ENCODE measurements at regions not wholly inside any gene's neighbourhood (a gene's known extent, or its start where the extent isn't known, plus 50 kb on each side); places are given as distances from the start of the nearest gene placed in this dataset.
"Not testable (repeated sequence)": the region's sequence is repeated elsewhere in the genome, so short reads cannot be mapped to it uniquely, and the experiment has no call there.

DNA sequence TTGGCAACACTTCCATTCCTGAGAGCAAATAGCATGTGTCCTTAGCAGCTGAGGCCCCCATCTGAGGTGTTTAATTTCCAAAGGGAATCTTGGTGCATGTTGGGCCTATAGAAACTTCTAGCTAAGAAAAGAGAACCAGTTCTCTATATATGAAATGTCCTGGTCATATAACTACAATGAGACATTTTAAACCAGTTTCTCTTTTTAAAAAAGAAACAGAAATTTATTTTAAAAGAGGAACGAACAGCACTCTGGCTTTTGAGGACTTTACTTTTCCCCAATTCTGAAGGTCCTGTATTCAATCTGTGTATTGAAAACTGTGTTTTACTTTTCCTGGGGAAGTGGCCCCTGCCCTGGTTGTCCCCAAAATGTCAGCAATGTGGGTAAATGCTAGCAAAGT, 94.0 kb upstream of the FOXN2 start:
- DNase-seq (ENCODE audit: low spot score), result no peak

- DNase-seq (ENCODE audit: low spot score), result no peak
These were observed 92.5 kb upstream of the FOXN2 start for GRCh38 chr2:48221846-48222516.

DNA sequence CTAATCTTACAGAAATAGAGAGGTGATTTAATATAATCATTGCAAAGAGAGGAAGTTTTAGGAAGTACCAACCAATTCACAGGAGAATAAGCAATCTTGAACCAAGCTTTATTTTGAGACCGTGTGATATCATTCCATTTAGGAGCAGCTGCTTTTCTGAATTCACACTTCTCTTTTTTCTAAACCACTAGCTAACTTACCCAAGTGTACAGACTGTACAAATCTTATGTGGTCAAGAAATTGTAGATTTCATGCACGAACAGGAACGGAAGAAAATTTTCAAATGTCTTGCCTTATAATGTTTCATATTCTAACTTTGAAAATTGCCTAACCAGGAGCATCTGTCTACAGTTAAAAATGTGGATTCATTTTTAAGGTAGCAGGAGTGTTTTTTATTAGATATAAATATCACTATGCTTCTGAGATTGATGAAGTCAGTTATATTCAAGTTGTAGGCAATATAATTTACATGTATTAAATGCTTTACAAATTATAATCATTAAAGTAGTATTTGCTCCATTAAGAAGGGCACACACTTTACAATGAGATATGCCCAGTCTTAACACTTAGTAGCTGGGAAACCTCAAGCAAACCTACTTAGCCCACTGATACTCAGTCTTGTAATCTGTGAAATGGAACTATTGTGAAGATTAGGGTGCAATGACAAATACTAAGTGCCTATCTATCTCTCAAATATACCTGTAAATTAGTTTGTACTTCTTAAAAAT, 86.7 kb upstream of the FOXN2 start:
- peak; percentile 7 for DNase-seq (ENCODE audit: low spot score)

DNA sequence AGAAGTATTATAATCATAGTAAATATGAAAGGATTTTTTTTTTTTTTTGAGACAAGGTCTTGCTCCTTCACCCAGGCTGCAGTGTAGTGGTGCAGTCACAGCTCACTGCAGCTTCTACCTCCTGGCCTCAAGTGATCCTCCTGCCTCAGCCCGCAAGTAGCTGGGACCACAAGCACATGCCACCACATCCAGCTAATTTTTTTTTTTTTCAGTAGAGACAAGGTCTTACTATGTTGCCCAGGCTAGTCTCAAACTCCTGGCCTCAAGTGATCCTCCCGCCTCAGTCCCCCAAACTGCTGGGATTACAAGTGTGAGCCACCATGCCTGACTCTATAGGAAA, 86.2 kb upstream of the FOXN2 start:
- no peak for DNase-seq (ENCODE audit: low spot score)

DNA sequence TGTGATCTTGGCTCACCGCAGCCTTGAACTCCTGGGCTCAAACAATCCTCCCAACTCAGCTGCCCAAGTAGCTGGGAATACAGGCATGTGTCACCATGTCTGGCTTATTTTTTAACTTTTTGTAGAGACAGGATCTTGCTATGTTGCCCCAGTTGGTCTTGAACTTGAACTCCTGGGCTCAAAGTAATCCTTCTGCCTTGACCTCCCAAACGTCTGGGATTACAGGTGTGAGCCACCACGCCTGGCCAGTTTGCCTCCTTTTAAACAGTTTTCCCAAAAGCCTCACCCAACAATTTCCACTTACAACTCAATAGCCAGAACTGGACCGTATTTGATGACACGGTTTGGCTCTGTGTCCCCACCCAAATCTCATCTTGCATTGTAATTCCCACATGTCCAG, 85.4 kb upstream of the FOXN2 start:
- no peak for DNase-seq (ENCODE audit: low spot score)

GRCh38 chr2:48230834-48231233, 83.6 kb upstream of the FOXN2 start:
- no peak for DNase-seq (ENCODE audit: low spot score)

DNA sequence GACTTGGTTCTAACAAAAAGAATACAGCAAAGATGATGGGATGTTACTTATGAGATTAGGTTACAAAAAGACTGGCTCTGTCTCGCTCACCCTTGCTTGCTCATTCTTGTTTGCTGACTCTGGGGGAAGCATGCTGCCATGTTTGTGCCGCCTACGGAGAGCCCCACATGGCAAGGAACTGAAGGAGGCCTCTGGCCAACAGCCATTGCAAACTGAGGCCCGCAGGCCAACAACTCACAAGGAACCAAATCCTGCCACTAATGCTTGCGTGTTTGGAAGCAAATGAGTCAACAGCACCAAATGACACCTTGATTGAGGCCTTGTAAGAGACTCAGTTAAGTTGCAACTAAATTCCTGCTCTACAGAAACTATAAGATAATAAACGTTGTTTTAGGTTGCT, 82.1 kb upstream of the FOXN2 start:
- no peak for DNase-seq (ENCODE audit: low spot score)

DNA sequence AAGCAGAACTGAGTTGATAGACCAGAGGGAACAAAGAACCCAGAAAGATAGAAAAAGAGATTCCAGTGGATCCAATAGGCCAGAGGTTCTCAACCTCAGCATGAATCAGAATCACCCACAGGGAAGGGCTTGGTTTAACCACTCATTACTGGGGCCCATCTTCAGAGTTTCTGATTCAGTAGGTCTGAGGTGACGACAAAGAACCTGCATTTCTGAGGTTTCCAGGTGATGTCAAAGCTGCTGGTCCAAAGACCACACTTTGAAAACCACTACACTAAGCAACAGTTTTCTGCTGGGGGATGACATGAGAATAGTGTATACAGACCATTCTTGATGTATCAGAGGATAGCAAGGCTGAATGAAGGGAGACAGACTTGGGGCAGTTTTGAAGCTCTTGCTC, 81.5 kb upstream of the FOXN2 start:
- no peak for DNase-seq (ENCODE audit: low spot score)

- DNase-seq (ENCODE audit: low spot score), result not testable (repeated sequence)
These were observed 80.7 kb upstream of the FOXN2 start for GRCh38 chr2:48233824-48234223.

- DNase-seq (ENCODE audit: low spot score), result no peak
These were observed 79.4 kb upstream of the FOXN2 start for GRCh38 chr2:48235076-48235475.

GRCh38 chr2:48238381-48238780, 76.1 kb upstream of the FOXN2 start:
- DNase-seq (ENCODE audit: low spot score), result no peak

GRCh38 chr2:48240912-48241311, 73.6 kb upstream of the FOXN2 start:
- no peak for DNase-seq (ENCODE audit: low spot score)

- DNase-seq (ENCODE audit: low spot score), result no peak
These were observed 67.3 kb upstream of the FOXN2 start for GRCh38 chr2:48247206-48247605.

- DNase-seq (ENCODE audit: low spot score), result no peak
These were observed 66.1 kb upstream of the FOXN2 start for GRCh38 chr2:48248251-48248933.

GRCh38 chr2:48249025-48249424, 65.5 kb upstream of the FOXN2 start:
- DNase-seq (ENCODE audit: low spot score), result no peak

- no peak for DNase-seq (ENCODE audit: low spot score)
These were observed 64.6 kb upstream of the FOXN2 start for GRCh38 chr2:48249631-48250473.

DNA sequence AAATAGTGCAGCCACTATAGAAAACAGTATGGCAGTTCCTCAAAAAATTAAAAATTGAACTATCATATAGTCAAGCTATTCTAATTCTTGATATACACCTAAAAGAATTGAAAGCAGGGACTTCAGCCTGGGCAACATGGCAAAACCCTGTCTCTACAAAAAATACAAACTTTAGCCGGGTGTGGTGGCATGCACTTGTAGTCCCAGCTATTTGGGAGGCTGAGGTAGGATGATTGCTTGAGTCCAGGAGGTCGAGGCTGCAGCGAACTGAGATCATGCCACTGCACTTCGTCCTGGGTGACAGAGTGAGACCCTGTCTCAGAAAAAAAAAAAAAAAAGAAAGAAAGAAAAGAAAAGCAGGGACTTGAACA, 64.0 kb upstream of the FOXN2 start:
- no peak for DNase-seq (ENCODE audit: low spot score)

- DNase-seq (ENCODE audit: low spot score), result no peak
These were observed 63.5 kb upstream of the FOXN2 start for GRCh38 chr2:48250943-48251342.

- DNase-seq (ENCODE audit: low spot score), result no peak
These were observed 62.9 kb upstream of the FOXN2 start for GRCh38 chr2:48251437-48252148.

DNA sequence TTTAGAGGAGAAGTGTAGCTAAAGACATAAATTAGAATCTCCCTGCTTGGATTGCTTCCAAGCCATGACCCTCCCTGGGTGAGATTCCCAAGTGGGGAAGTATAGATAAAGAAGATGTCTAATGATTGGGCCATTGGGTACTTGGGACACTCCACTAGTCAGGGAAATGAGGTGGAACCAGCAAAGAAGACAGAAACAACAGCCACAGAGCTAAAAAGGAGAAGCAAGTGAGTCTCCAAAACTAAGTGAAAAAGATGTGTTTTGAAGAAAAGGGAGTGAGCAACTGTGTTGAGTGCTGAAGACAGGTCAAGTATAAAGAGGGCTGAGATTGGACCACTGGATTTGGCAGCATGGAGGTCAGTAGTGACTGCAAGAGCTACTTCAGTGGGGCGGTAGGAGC, 61.2 kb upstream of the FOXN2 start:
- no peak for DNase-seq (ENCODE audit: low spot score)

DNA sequence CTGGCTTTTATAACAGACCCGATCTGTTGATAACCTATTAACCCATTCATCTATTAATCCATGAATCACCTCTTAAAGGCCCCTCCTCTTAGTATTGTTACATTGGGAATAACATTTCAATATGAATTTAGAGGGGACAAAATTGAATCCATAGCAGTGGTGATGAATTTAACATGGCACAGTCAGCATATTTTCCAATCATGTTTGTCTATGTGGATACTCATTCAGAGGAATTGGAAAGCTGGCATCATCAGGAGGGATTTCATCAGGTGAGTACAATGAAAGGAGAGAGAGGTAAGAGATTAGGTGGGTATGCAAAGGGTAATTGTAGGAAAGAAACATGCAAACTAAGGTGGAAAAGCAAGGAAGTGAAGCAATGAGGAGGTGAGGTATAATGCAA, 59.6 kb upstream of the FOXN2 start:
- no peak for DNase-seq (ENCODE audit: low spot score)

- no peak for DNase-seq (ENCODE audit: low spot score)
These were observed 57.0 kb upstream of the FOXN2 start for GRCh38 chr2:48257456-48257855.

All from Ammon's horn (tissue), 1 donor.